ENCODE measurements at regions not wholly inside any gene's neighbourhood (a gene's known extent, or its start where the extent isn't known, plus 50 kb on each side); places are given as distances from the start of the nearest gene placed in this dataset.

- peaks cover 5% of the 10 kb centered on the region for H3K4me1 Mint-ChIP-seq (ENCODE audit: low read depth)
- H3K27me3 Mint-ChIP-seq (ENCODE audit: low read depth) = peaks cover 42% of the 10 kb centered on the region
- H3K36me3 Mint-ChIP-seq (ENCODE audit: insufficient read depth in 2 of 2) = no peaks in the 10 kb centered on the region
- ATAC-seq (replicated peaks in 1 of 2) (no peak), DNase-seq (no peak)
- H3K27ac Mint-ChIP-seq = no peak overlapping the region
- no peak overlapping the region for H3K4me3 Mint-ChIP-seq
- no peaks in the 10 kb centered on the region for H3K9me3 Mint-ChIP-seq
These were observed 77.8 kb upstream of the CTNNBL1 start for GRCh38 chr20:37616110-37616425.

DNA sequence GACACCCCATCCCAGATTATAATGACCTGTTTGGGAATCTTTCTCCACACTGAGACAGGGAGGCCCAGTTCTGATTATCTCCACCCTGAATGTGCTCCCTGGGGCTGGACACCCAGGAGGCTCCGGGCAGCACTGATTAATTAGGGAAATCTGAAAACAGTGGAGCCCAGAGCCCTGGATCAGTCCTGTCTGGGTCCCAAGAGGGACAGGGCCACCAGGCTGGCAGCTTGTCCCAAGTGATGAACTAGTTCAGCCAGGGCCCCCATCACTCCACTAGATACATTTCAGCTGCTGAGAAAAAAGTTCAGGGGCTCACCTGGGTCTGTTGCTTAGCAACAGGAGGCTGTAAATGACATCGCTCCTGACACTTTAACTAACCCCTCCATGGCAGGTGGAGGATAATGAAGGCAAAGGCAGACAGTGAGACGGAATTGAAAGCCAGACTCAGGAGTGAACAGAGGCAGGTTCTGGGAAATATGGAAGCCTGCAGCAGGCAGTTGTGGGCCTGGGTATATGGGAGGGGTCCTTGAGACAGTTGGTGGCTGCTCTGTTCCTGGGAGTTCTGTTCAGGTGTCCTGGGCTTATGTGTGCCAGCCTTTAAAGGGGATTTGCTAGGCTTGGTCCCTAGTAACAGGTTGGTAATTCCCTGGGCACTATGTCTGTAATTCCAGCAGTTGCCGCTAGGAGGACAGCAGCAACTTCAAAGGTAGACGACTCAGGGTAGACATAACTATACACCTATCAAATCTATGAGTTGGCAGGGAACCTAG is 78.3 kb upstream of the CTNNBL1 start:
- Mint-ChIP-seq H3K4me3 (no peak overlapping the region), H3K27ac (no peak overlapping the region), H3K4me1 (ENCODE audit: low read depth) (peaks cover 5% of the 10 kb centered on the region), H3K9me3 (no peaks in the 10 kb centered on the region), H3K27me3 (ENCODE audit: low read depth) (peaks cover 39% of the 10 kb centered on the region), H3K36me3 (ENCODE audit: insufficient read depth in 2 of 2) (no peaks in the 10 kb centered on the region)
- ATAC-seq (replicated peaks in 1 of 2) (no peak), DNase-seq (peak; percentile 32 to 40)

GRCh38 chr20:37611852-37612251 is 82.0 kb upstream of the CTNNBL1 start:
- H3K27me3 Mint-ChIP-seq (ENCODE audit: low read depth) = peaks cover 14% of the 10 kb centered on the region
- DNase-seq (no peak), ATAC-seq (replicated peaks in 1 of 2) (no peak)
- H3K36me3 Mint-ChIP-seq (ENCODE audit: insufficient read depth in 2 of 2) = no peaks in the 10 kb centered on the region
- no peaks in the 10 kb centered on the region for H3K9me3 Mint-ChIP-seq
- no peak overlapping the region for H3K27ac Mint-ChIP-seq
- H3K4me1 Mint-ChIP-seq (ENCODE audit: low read depth) = peaks cover 5% of the 10 kb centered on the region
- H3K4me3 Mint-ChIP-seq = no peak overlapping the region

DNA sequence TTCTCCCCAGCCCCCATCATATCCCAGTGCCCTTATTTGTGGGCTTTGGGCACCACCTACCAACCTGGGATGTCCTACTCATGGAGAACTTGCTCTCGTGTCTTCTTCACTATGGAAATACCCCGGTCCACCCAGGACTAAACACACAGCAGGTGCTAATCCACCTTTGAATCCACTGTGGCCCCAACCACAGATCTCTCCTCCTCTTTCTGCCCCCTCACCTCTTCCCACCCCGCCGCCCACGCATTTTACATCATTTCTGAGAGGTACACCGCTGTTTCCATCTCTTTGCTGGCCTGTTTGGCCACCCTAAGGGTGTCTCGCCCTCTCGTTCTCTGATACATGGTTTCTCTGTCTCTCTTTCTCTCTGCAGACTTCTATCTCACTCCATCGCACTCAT is 82.5 kb upstream of the CTNNBL1 start:
- Mint-ChIP-seq H3K36me3 (ENCODE audit: insufficient read depth in 2 of 2) (no peaks in the 10 kb centered on the region), H3K27ac (no peak overlapping the region), H3K4me1 (ENCODE audit: low read depth) (peaks cover 5% of the 10 kb centered on the region), H3K9me3 (no peaks in the 10 kb centered on the region), H3K4me3 (no peak overlapping the region), H3K27me3 (ENCODE audit: low read depth) (peaks cover 14% of the 10 kb centered on the region)
- DNase-seq (no peak), ATAC-seq (replicated peaks in 1 of 2) (no peak)

DNA sequence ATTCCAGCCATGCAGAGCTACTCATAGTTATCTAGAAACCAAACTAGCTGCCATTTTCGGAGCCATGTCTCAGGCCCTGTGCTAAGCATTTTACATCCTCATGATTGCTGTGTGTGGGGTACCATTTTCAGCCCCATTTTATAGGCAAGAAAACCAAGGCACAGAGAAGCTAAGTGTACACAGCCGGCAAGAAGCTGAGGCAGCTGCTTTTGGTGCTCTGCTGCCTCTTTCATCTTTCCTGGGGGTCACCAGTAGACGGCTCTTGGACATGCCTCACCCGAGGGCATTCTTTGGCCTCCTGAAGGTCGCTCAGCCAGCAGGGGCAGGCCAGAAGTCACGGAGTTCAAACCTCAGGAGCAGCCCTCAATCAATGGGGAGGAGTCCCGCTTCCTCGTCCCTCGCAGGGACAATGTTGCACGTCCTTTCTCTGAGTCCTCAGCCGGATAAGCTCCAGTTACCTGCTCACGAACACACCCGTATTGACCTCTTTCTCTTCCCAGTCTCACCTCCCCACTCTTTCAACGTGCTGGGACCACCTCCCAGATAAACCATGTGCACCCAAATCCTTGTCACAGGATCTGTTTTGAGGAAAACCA is 82.6 kb upstream of the BLCAP start:
- no peak overlapping the region for H3K27ac Mint-ChIP-seq
- H3K9me3 Mint-ChIP-seq = no peaks in the 10 kb centered on the region
- ATAC-seq (replicated peaks in 1 of 2) (no peak), DNase-seq (no peak)
- no peak overlapping the region for H3K4me3 Mint-ChIP-seq
- no peaks in the 10 kb centered on the region for H3K4me1 Mint-ChIP-seq (ENCODE audit: low read depth)
- no peaks in the 10 kb centered on the region for H3K36me3 Mint-ChIP-seq (ENCODE audit: insufficient read depth in 2 of 2)
- H3K27me3 Mint-ChIP-seq (ENCODE audit: low read depth) = peaks cover 14% of the 10 kb centered on the region

- Mint-ChIP-seq H3K9me3 (no peaks in the 10 kb centered on the region), H3K27ac (no peak overlapping the region), H3K4me1 (ENCODE audit: low read depth) (no peaks in the 10 kb centered on the region), H3K4me3 (no peak overlapping the region), H3K27me3 (ENCODE audit: low read depth) (peaks cover 34% of the 10 kb centered on the region), H3K36me3 (ENCODE audit: insufficient read depth in 2 of 2) (no peaks in the 10 kb centered on the region)
- no peak for ATAC-seq (replicated peaks in 1 of 2)
- no peak for DNase-seq
These were observed 75.0 kb upstream of the BLCAP start for GRCh38 chr20:37602634-37603033.

GRCh38 chr20:37600486-37600885 is 72.8 kb upstream of the BLCAP start:
- Mint-ChIP-seq H3K4me1 (ENCODE audit: low read depth) (no peaks in the 10 kb centered on the region), H3K36me3 (ENCODE audit: insufficient read depth in 2 of 2) (no peaks in the 10 kb centered on the region), H3K9me3 (no peaks in the 10 kb centered on the region), H3K27me3 (ENCODE audit: low read depth) (peaks cover 39% of the 10 kb centered on the region), H3K4me3 (no peak overlapping the region), H3K27ac (no peak overlapping the region)
- DNase-seq = no peak
- no peak for ATAC-seq (replicated peaks in 1 of 2)

- Mint-ChIP-seq H3K9me3 (no peaks in the 10 kb centered on the region), H3K27me3 (ENCODE audit: low read depth) (peaks cover 32% of the 10 kb centered on the region), H3K4me3 (no peak overlapping the region), H3K4me1 (ENCODE audit: low read depth) (no peaks in the 10 kb centered on the region), H3K27ac (no peak overlapping the region), H3K36me3 (ENCODE audit: insufficient read depth in 2 of 2) (no peaks in the 10 kb centered on the region)
- ATAC-seq (replicated peaks in 1 of 2) (no peak), DNase-seq (no peak)
These were observed 71.1 kb upstream of the BLCAP start for GRCh38 chr20:37598575-37599342.

DNA sequence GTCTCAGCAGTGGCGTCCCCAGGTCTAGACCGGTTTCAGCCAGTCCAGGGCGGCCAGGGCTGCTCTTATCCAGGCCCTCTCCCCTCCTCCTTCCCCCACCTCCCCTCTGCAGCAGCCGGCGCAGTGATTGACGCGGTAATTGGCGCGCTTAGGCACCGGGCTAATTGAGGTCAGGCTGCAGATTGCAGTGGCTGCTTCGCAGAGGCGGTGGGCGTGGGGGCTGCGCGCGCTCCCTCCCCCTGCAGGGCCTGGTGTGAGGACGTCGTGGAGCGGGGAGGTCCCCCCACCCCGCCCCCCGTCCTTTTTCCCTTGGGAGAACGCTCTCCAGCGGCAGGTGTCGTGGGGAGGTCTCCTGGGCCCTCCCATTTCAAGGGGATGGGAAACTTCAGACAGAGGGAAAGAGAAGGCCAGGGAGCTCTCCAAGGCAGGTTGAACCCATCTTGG is 70.4 kb upstream of the BLCAP start:
- no peaks in the 10 kb centered on the region for H3K36me3 Mint-ChIP-seq (ENCODE audit: insufficient read depth in 2 of 2)

DNA sequence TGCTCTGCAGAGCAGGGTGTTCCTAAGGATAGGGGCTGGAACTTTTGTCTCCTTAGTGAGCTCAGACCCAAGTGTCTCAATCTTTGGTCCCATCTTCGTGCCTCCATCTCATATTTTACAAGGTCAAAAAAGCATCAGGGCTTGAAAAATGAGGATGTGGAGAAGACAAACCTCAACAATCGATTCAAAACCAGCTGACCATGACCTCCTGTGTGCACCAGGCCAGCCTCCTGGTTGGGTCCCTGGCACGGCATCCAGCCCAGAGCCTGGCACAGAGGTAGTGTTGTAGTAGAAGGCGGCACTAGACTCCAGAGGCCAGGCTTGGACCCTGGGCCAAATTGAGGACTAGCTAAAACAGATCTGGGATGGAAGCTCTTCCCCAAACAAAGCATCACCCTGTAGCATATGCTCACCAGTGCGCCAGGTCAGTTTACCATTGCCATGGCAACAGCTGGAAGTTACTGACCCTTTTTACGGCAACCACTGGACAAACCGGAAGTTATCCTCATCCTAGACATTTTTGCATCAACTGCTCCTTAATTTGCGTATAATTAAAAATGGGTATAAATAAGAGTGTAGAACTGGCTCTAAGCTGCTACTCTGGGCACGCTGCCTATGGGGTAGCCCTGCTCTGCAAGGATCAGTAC is 69.3 kb upstream of the BLCAP start:
- DNase-seq (no peak), ATAC-seq (replicated peaks in 1 of 2) (no peak)
- H3K27me3 Mint-ChIP-seq (ENCODE audit: low read depth) = peaks cover 31% of the 10 kb centered on the region
- no peaks in the 10 kb centered on the region for H3K36me3 Mint-ChIP-seq (ENCODE audit: insufficient read depth in 2 of 2)
- H3K4me1 Mint-ChIP-seq (ENCODE audit: low read depth) = no peaks in the 10 kb centered on the region
- H3K9me3 Mint-ChIP-seq = no peaks in the 10 kb centered on the region
- H3K27ac Mint-ChIP-seq = no peak overlapping the region
- no peak overlapping the region for H3K4me3 Mint-ChIP-seq

More for the DNA sequence above, 70.4 kb upstream of the BLCAP start:
- H3K4me3 Mint-ChIP-seq = no peak overlapping the region
- H3K9me3 Mint-ChIP-seq = no peaks in the 10 kb centered on the region
- H3K27ac Mint-ChIP-seq = no peak overlapping the region
- no peak for ATAC-seq (replicated peaks in 1 of 2)
- no peaks in the 10 kb centered on the region for H3K4me1 Mint-ChIP-seq (ENCODE audit: low read depth)
- peaks cover 31% of the 10 kb centered on the region for H3K27me3 Mint-ChIP-seq (ENCODE audit: low read depth)
- no peak for DNase-seq

DNA sequence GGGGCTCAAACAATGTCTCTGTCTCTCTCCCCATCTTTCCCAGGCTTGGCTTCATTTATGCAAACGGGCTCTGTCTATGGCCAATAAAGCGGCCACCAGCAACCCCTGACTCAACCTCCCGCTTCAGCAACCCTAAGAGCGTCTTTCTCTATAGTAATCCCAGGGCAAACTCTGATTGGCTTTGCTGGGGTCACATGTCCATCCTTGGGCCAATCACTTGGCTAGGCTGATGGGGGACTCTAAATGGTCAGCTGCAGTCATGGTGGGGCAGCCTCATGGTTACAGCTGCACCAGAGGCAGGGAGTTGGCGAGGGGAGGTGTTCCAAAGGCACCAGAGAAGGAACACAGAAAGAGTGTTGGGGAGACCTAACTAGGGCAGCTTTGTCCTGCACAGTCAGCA is 68.5 kb upstream of the BLCAP start:
- DNase-seq = no peak

GRCh38 chr20:37593710-37594109 is 66.0 kb upstream of the BLCAP start:
- Mint-ChIP-seq H3K27me3 (ENCODE audit: low read depth) (peaks cover 17% of the 10 kb centered on the region), H3K4me1 (ENCODE audit: low read depth) (no peaks in the 10 kb centered on the region), H3K9me3 (no peaks in the 10 kb centered on the region), H3K27ac (no peak overlapping the region), H3K4me3 (no peak overlapping the region), H3K36me3 (ENCODE audit: insufficient read depth in 2 of 2) (no peaks in the 10 kb centered on the region)
- ATAC-seq (replicated peaks in 1 of 2) (no peak), DNase-seq (no peak)

More for the DNA sequence above, 68.5 kb upstream of the BLCAP start:
- no peak for ATAC-seq (replicated peaks in 1 of 2)
- Mint-ChIP-seq H3K27me3 (ENCODE audit: low read depth) (peaks cover 27% of the 10 kb centered on the region), H3K36me3 (ENCODE audit: insufficient read depth in 2 of 2) (no peaks in the 10 kb centered on the region), H3K4me1 (ENCODE audit: low read depth) (no peaks in the 10 kb centered on the region), H3K4me3 (no peak overlapping the region), H3K27ac (no peak overlapping the region), H3K9me3 (no peaks in the 10 kb centered on the region)

DNA sequence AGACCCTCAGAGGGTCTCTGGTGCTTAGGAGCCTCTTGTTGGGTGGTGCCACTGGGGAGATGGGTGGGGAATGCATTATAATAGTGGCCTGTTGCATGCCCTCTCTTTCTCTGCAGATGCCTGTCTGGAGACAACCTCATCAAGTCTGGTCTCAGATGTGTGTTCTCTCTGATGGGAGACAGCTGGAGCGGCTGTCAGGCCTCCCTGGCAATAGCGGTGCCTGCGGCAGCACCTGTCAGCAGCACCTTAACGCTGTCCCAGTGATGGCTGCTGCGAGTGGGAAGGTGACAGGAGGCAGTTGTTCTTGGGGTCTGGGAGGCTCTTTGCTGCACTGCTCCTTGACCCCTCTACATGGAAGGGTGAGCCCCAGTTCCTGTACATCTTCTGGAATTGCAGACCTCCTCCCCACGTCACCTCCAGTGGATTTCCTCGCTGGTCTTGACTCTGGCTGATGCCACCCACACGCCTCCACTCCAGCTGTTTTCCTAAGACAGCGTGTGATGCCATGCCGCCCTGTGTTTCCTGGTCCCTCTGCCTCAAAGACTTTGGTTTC is 63.3 kb upstream of the BLCAP start:
- DNase-seq (no peak), ATAC-seq (replicated peaks in 1 of 2) (no peak)
- Mint-ChIP-seq H3K4me3 (no peak overlapping the region), H3K9me3 (peaks cover under 1 to 1% of the 10 kb centered on the region in 2 donors), H3K36me3 (ENCODE audit: insufficient read depth in 2 of 2) (no peaks in the 10 kb centered on the region), H3K27me3 (ENCODE audit: low read depth) (peaks cover 7% of the 10 kb centered on the region), H3K4me1 (ENCODE audit: low read depth) (no peaks in the 10 kb centered on the region), H3K27ac (no peak overlapping the region)
